Stomach (tissue), 4 donors: ENCODE measurements at regions not wholly inside any gene's neighbourhood (a gene's known extent, or its start where the extent isn't known, plus 50 kb on each side); places are given as distances from the start of the nearest gene placed in this dataset.

Source experiments
- EP300 ChIP-seq: sonication (generic); formaldehyde crosslinking; IDR thresholded peaks from one replicate; pipeline ENCODE4 v1.6.1; 2017; ENCODE audit warnings: antibody characterized with exemption
- POLR2A ChIP-seq, 4 donors: fragments of 450-650 bp; IDR thresholded peaks; one replicate each; pipeline ENCODE4 v1.6.1; 2016; ENCODE audit warnings: antibody characterized with exemption in 4 of 4, control low read depth in 2 of 4, mild to moderate bottlenecking in 1 of 4, moderate library complexity in 1 of 4
- POLR2AphosphoS5 ChIP-seq, 3 donors: sonication (generic); formaldehyde crosslinking; IDR thresholded peaks; one replicate each; pipeline ENCODE4 v1.6.1; 2016; ENCODE audit warnings: antibody characterized with exemption in 3 of 3
- TF ChIP-seq, protein P1 (sequence below), 7 experiments: fragments of 450-650 bp in 4 of 7; fragments of 200-600 bp in 3 of 7; sonication (generic) in 3 of 7; IDR thresholded peaks; one replicate each; pipeline ENCODE4 v1.5.1; 2016 to 2019; ENCODE audit warnings: antibody characterized with exemption in 7 of 7, control low read depth in 2 of 7, mild to moderate bottlenecking in 1 of 7

DNA sequence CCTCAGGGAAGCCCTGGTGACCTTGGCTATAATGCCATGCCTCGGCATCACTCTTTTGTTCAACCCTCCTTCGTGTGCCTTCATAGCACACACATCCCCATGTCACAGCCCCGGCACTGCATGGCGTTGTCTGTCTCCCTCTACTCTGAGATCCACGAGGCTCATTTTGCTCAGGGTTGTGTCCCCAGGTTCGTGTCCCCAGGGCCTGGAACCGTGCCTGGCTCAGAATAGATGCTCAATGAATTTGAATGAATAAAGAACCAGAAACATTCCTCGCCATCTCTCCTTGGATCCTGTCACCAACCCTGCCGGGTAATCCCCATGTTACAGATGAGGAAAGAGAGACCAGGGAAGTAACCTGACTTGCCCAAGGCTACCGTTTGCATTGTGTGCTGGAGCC lies 177.3 kb downstream of the PTPRU start:
- TF ChIP-seq, protein P1, sequence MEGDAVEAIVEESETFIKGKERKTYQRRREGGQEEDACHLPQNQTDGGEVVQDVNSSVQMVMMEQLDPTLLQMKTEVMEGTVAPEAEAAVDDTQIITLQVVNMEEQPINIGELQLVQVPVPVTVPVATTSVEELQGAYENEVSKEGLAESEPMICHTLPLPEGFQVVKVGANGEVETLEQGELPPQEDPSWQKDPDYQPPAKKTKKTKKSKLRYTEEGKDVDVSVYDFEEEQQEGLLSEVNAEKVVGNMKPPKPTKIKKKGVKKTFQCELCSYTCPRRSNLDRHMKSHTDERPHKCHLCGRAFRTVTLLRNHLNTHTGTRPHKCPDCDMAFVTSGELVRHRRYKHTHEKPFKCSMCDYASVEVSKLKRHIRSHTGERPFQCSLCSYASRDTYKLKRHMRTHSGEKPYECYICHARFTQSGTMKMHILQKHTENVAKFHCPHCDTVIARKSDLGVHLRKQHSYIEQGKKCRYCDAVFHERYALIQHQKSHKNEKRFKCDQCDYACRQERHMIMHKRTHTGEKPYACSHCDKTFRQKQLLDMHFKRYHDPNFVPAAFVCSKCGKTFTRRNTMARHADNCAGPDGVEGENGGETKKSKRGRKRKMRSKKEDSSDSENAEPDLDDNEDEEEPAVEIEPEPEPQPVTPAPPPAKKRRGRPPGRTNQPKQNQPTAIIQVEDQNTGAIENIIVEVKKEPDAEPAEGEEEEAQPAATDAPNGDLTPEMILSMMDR (IDR thresholded peaks at IDR 0.05): no peak
- TF ChIP-seq POLR2AphosphoS5 (IDR thresholded peaks at IDR 0.05) (no peak), EP300 (no peak), POLR2A (IDR thresholded peaks at IDR 0.05) (no peak)
